ENCODE measurements at regions not wholly inside any gene's neighbourhood (a gene's known extent, or its start where the extent isn't known, plus 50 kb on each side); places are given as distances from the start of the nearest gene placed in this dataset.

- Histone ChIP-seq H3K27me3 (replicated peaks) (no peaks in the 10 kb centered on the region), H3K9me3 (replicated peaks) (no peaks in the 10 kb centered on the region), H3K4me1 (replicated peaks) (no peaks in the 10 kb centered on the region), H3K36me3 (no peaks in the 10 kb centered on the region), H3K4me3 (no peak overlapping the region), H3K27ac (no peak overlapping the region)
- DNase-seq (ENCODE audit: low read depth in 1 of 2, low spot score in 2 of 2), result no peak
Observed at GRCh38 chr15:96716075-96716474, 385.6 kb downstream of the NR2F2 start.

GRCh38 chr15:96716478-96716877 lies 386.0 kb downstream of the NR2F2 start:
- Histone ChIP-seq H3K36me3 (no peaks in the 10 kb centered on the region), H3K4me3 (no peak overlapping the region), H3K4me1 (replicated peaks) (no peaks in the 10 kb centered on the region), H3K27ac (no peak overlapping the region), H3K9me3 (replicated peaks) (no peaks in the 10 kb centered on the region), H3K27me3 (replicated peaks) (no peaks in the 10 kb centered on the region)
- no peak for DNase-seq (ENCODE audit: low read depth in 1 of 2, low spot score in 2 of 2)

GRCh38 chr15:96720251-96720650 lies 389.8 kb downstream of the NR2F2 start:
- Histone ChIP-seq H3K4me3 (no peak overlapping the region), H3K4me1 (replicated peaks) (no peaks in the 10 kb centered on the region), H3K27me3 (replicated peaks) (no peaks in the 10 kb centered on the region), H3K36me3 (no peaks in the 10 kb centered on the region), H3K9me3 (replicated peaks) (no peaks in the 10 kb centered on the region), H3K27ac (no peak overlapping the region)
- no peak for DNase-seq (ENCODE audit: low read depth in 1 of 2, low spot score in 2 of 2)

GRCh38 chr15:96720656-96721055 lies 390.2 kb downstream of the NR2F2 start:
- H3K27ac ChIP-seq, result no peak overlapping the region
- H3K9me3 ChIP-seq (replicated peaks), result no peaks in the 10 kb centered on the region
- no peak for DNase-seq (ENCODE audit: low read depth in 1 of 2, low spot score in 2 of 2)
- H3K36me3 ChIP-seq, result no peaks in the 10 kb centered on the region
- no peaks in the 10 kb centered on the region for H3K4me1 ChIP-seq (replicated peaks)
- H3K4me3 ChIP-seq, result no peak overlapping the region
- H3K27me3 ChIP-seq (replicated peaks), result no peaks in the 10 kb centered on the region

GRCh38 chr15:96728591-96728990 lies 398.1 kb downstream of the NR2F2 start:
- no peaks in the 10 kb centered on the region for H3K4me1 ChIP-seq (replicated peaks)
- 0 out of 2 replicates have a peak, but pooled peaks cover 2% of the 10 kb centered on the region for H3K9me3 ChIP-seq (replicated peaks)
- H3K27ac ChIP-seq, result no peak overlapping the region
- H3K27me3 ChIP-seq (replicated peaks), result no peaks in the 10 kb centered on the region
- H3K36me3 ChIP-seq, result no peaks in the 10 kb centered on the region
- H3K4me3 ChIP-seq, result no peak overlapping the region
- no peak for DNase-seq (ENCODE audit: low read depth in 1 of 2, low spot score in 2 of 2)

GRCh38 chr15:96732704-96733103 lies 402.2 kb downstream of the NR2F2 start:
- Histone ChIP-seq H3K4me3 (no peak overlapping the region), H3K27ac (no peak overlapping the region), H3K27me3 (replicated peaks) (no peaks in the 10 kb centered on the region), H3K36me3 (no peaks in the 10 kb centered on the region), H3K9me3 (replicated peaks) (peaks cover 5% of the 10 kb centered on the region; the same call in 1 of the 2 replicates), H3K4me1 (replicated peaks) (no peaks in the 10 kb centered on the region)
- DNase-seq (ENCODE audit: low read depth in 1 of 2, low spot score in 2 of 2), result no peak

GRCh38 chr15:96733721-96734120 lies 403.2 kb downstream of the NR2F2 start:
- Histone ChIP-seq H3K4me3 (no peak overlapping the region), H3K27ac (no peak overlapping the region), H3K27me3 (replicated peaks) (no peaks in the 10 kb centered on the region), H3K9me3 (replicated peaks) (peaks cover 5% of the 10 kb centered on the region; the same call in 1 of the 2 replicates), H3K4me1 (replicated peaks) (no peaks in the 10 kb centered on the region), H3K36me3 (no peaks in the 10 kb centered on the region)
- no peak for DNase-seq (ENCODE audit: low read depth in 1 of 2, low spot score in 2 of 2)

GRCh38 chr15:96735632-96736240 lies 405.2 kb downstream of the NR2F2 start:
- no peaks in the 10 kb centered on the region for H3K27me3 ChIP-seq (replicated peaks)
- no peaks in the 10 kb centered on the region for H3K36me3 ChIP-seq
- H3K4me1 ChIP-seq (replicated peaks), result no peaks in the 10 kb centered on the region
- no peak for DNase-seq (ENCODE audit: low read depth in 1 of 2, low spot score in 2 of 2)
- peaks cover 5% of the 10 kb centered on the region; the same call in 1 of the 2 replicates for H3K9me3 ChIP-seq (replicated peaks)
- no peak overlapping the region for H3K27ac ChIP-seq
- H3K4me3 ChIP-seq, result no peak overlapping the region

- DNase-seq (ENCODE audit: low read depth in 1 of 2, low spot score in 2 of 2), result no peak
- H3K27ac ChIP-seq, result no peak overlapping the region
- H3K36me3 ChIP-seq, result no peaks in the 10 kb centered on the region
- no peak overlapping the region for H3K4me3 ChIP-seq
- no peaks in the 10 kb centered on the region for H3K27me3 ChIP-seq (replicated peaks)
- H3K4me1 ChIP-seq (replicated peaks), result no peaks in the 10 kb centered on the region
- H3K9me3 ChIP-seq (replicated peaks), result peaks cover 5% of the 10 kb centered on the region; the same call in 1 of the 2 replicates
Observed at GRCh38 chr15:96736384-96736783, 405.9 kb downstream of the NR2F2 start.

GRCh38 chr15:96737408-96737807 lies 406.9 kb downstream of the NR2F2 start:
- H3K36me3 ChIP-seq, result no peaks in the 10 kb centered on the region
- DNase-seq (ENCODE audit: low read depth in 1 of 2, low spot score in 2 of 2), result no peak
- H3K4me1 ChIP-seq (replicated peaks), result no peaks in the 10 kb centered on the region
- H3K27me3 ChIP-seq (replicated peaks), result no peaks in the 10 kb centered on the region
- H3K4me3 ChIP-seq, result no peak overlapping the region
- H3K9me3 ChIP-seq (replicated peaks), result peaks cover 5% of the 10 kb centered on the region; the same call in 1 of the 2 replicates
- H3K27ac ChIP-seq, result no peak overlapping the region

GRCh38 chr15:96746665-96747064 lies 416.2 kb downstream of the NR2F2 start:
- H3K9me3 ChIP-seq (replicated peaks), result no peaks in the 10 kb centered on the region

GRCh38 chr15:96747291-96747690 lies 416.8 kb downstream of the NR2F2 start:
- Histone ChIP-seq H3K27me3 (replicated peaks) (no peaks in the 10 kb centered on the region), H3K9me3 (replicated peaks) (no peaks in the 10 kb centered on the region), H3K4me3 (no peak overlapping the region), H3K36me3 (no peaks in the 10 kb centered on the region), H3K27ac (no peak overlapping the region), H3K4me1 (replicated peaks) (no peaks in the 10 kb centered on the region)
- no peak for DNase-seq (ENCODE audit: low read depth in 1 of 2, low spot score in 2 of 2)

More at GRCh38 chr15:96746665-96747064, 416.2 kb downstream of the NR2F2 start:
- DNase-seq (ENCODE audit: low read depth in 1 of 2, low spot score in 2 of 2), result no peak
- Histone ChIP-seq H3K27ac (no peak overlapping the region), H3K36me3 (no peaks in the 10 kb centered on the region), H3K4me3 (no peak overlapping the region), H3K4me1 (replicated peaks) (no peaks in the 10 kb centered on the region), H3K27me3 (replicated peaks) (no peaks in the 10 kb centered on the region)

GRCh38 chr15:96750361-96750760 lies 419.9 kb downstream of the NR2F2 start:
- H3K36me3 ChIP-seq, result no peaks in the 10 kb centered on the region
- H3K4me1 ChIP-seq (replicated peaks), result no peaks in the 10 kb centered on the region
- H3K9me3 ChIP-seq (replicated peaks), result no peaks in the 10 kb centered on the region
- DNase-seq (ENCODE audit: low read depth in 1 of 2, low spot score in 2 of 2), result no peak
- H3K27ac ChIP-seq, result no peak overlapping the region
- H3K27me3 ChIP-seq (replicated peaks), result no peaks in the 10 kb centered on the region
- no peak overlapping the region for H3K4me3 ChIP-seq

GRCh38 chr15:96756146-96756545 lies 425.6 kb downstream of the NR2F2 start:
- H3K4me3 ChIP-seq, result no peak overlapping the region
- DNase-seq (ENCODE audit: low read depth in 1 of 2, low spot score in 2 of 2), result no peak
- H3K9me3 ChIP-seq (replicated peaks), result no peaks in the 10 kb centered on the region; the same call in 1 of the 2 replicates
- H3K4me1 ChIP-seq (replicated peaks), result no peaks in the 10 kb centered on the region
- H3K27me3 ChIP-seq (replicated peaks), result no peaks in the 10 kb centered on the region
- no peaks in the 10 kb centered on the region for H3K36me3 ChIP-seq
- no peak overlapping the region for H3K27ac ChIP-seq

- H3K27me3 ChIP-seq (replicated peaks), result no peaks in the 10 kb centered on the region
- H3K4me3 ChIP-seq, result no peak overlapping the region
- no peak overlapping the region for H3K27ac ChIP-seq
- no peak for DNase-seq (ENCODE audit: low read depth in 1 of 2, low spot score in 2 of 2)
- H3K9me3 ChIP-seq (replicated peaks), result no peaks in the 10 kb centered on the region; the same call in 1 of the 2 replicates
- no peaks in the 10 kb centered on the region for H3K4me1 ChIP-seq (replicated peaks)
- H3K36me3 ChIP-seq, result no peaks in the 10 kb centered on the region
Observed at GRCh38 chr15:96756656-96757055, 426.2 kb downstream of the NR2F2 start.
